Trophoblast cell (in vitro differentiated cells and primary cell): ENCODE measurements at regions not wholly inside any gene's neighbourhood (a gene's known extent, or its start where the extent isn't known, plus 50 kb on each side); places are given as distances from the start of the nearest gene placed in this dataset.
A peak's percentile ranks its signal among the peaks of the same experiment; 100 is the strongest.

ENCODE experiments used
- DNase-seq, 2 donors: peaks; one replicate each; pipeline ENCODE4 v3.0.0-alpha.2; 2016
- H2AFZ ChIP-seq: 2 replicates; pipeline ENCODE4 v1.6.1; 2013; ENCODE audit warnings: low read length, moderate library complexity, mild to moderate bottlenecking; ENCODE audit not compliant: insufficient read depth, poor library complexity
- H2AK5ac ChIP-seq: 2 replicates; pipeline ENCODE4 v1.6.1; 2013; ENCODE audit warnings: mild to moderate bottlenecking, low read length
- H2BK120ac ChIP-seq: 2 replicates; pipeline ENCODE4 v1.6.1; 2013; ENCODE audit warnings: low read length, mild to moderate bottlenecking, moderate library complexity; ENCODE audit not compliant: insufficient read depth, poor library complexity
- H2BK12ac ChIP-seq: 2 replicates; pipeline ENCODE4 v1.6.1; 2013; ENCODE audit warnings: mild to moderate bottlenecking, low read length, moderate library complexity
- H2BK5ac ChIP-seq: 2 replicates; pipeline ENCODE4 v1.6.1; 2013; ENCODE audit warnings: low read length, low read depth, moderate library complexity, mild to moderate bottlenecking; ENCODE audit not compliant: poor library complexity
- H3K14ac ChIP-seq: 2 replicates; pipeline ENCODE4 v1.6.1; 2013; ENCODE audit warnings: mild to moderate bottlenecking, low read length
- H3K18ac ChIP-seq: 2 replicates; pipeline ENCODE4 v1.6.1; 2013; ENCODE audit warnings: mild to moderate bottlenecking, low read length
- H3K23ac ChIP-seq: 2 replicates; pipeline ENCODE4 v1.6.1; 2013; ENCODE audit warnings: low read length
- H3K27ac ChIP-seq: 2 replicates; pipeline ENCODE4 v1.5.1; 2013; ENCODE audit warnings: low read depth, mild to moderate bottlenecking, inconsistent platforms, low read length, moderate library complexity
- H3K27me3 ChIP-seq: 2 replicates; pipeline ENCODE4 v1.6.1; 2013; ENCODE audit warnings: inconsistent platforms, mild to moderate bottlenecking, low read length, moderate library complexity; ENCODE audit not compliant: insufficient read depth
- H3K36me3 ChIP-seq, 2 experiments: 1 replicate in 1 of 2; 2 replicates in 1 of 2; pipeline ENCODE4 v1.6.1; 2013; ENCODE audit warnings: low read length in 2 of 2, mild to moderate bottlenecking in 2 of 2, moderate library complexity in 1 of 2; ENCODE audit not compliant: insufficient read depth in 2 of 2, control insufficient read depth in 1 of 2
- H3K4ac ChIP-seq: 2 replicates; pipeline ENCODE4 v1.6.1; 2013; ENCODE audit warnings: low read depth, mild to moderate bottlenecking, low read length, moderate library complexity
- H3K4me1 ChIP-seq, 2 experiments: 1 replicate in 1 of 2; 2 replicates in 1 of 2; pipeline ENCODE4 v1.6.1; 2013; ENCODE audit warnings: low read length in 2 of 2, mild to moderate bottlenecking in 2 of 2, moderate library complexity in 1 of 2; ENCODE audit not compliant: insufficient read depth in 2 of 2, control insufficient read depth in 1 of 2
- H3K4me2 ChIP-seq: 2 replicates; pipeline ENCODE4 v1.6.1; 2013; ENCODE audit warnings: inconsistent platforms, mild to moderate bottlenecking, low read length, moderate library complexity
- H3K4me3 ChIP-seq: 2 replicates; pipeline ENCODE4 v1.5.1; 2013; ENCODE audit warnings: mild to moderate bottlenecking, low read depth, low read length, inconsistent platforms
- H3K79me1 ChIP-seq: one replicate; pipeline ENCODE4 v1.6.1; 2013; ENCODE audit warnings: low read length
- H3K79me2 ChIP-seq: 2 replicates; pipeline ENCODE4 v1.6.1; 2013; ENCODE audit warnings: low read length, mild to moderate bottlenecking; ENCODE audit not compliant: control insufficient read depth, insufficient read depth, poor library complexity
- H3K9ac ChIP-seq: 2 replicates; pipeline ENCODE4 v1.6.1; 2013; ENCODE audit warnings: mild to moderate bottlenecking, low read length
- H3K9me3 ChIP-seq: 2 replicates; pipeline ENCODE4 v1.6.1; 2013; ENCODE audit warnings: low read depth, mild to moderate bottlenecking, control low read depth, inconsistent platforms, low read length; ENCODE audit not compliant: insufficient read depth
- H4K12ac ChIP-seq: 2 replicates; pipeline ENCODE4 v1.6.1; 2013; ENCODE audit warnings: low read depth, mild to moderate bottlenecking, low read length, moderate library complexity
- H4K8ac ChIP-seq: 2 replicates; pipeline ENCODE4 v1.6.1; 2013; ENCODE audit warnings: low read depth, mild to moderate bottlenecking, low read length, moderate library complexity
- H4K91ac ChIP-seq: one replicate; pipeline ENCODE4 v1.6.1; 2013; ENCODE audit warnings: low read depth, mild to moderate bottlenecking, low read length, moderate library complexity
- WGBS: extraction: QIAGEN DNeasy Blood & Tissue Kit; methylation state at CpG from one replicate; pipeline ENCODE4 v1.1.7; 2013; ENCODE audit warnings: missing lambda C conversion rate; ENCODE audit not compliant: insufficient read length, insufficient coverage; ENCODE audit errors: extremely low coverage; 5-methylcytosine and 5-hydroxymethylcytosine counted together

DNA sequence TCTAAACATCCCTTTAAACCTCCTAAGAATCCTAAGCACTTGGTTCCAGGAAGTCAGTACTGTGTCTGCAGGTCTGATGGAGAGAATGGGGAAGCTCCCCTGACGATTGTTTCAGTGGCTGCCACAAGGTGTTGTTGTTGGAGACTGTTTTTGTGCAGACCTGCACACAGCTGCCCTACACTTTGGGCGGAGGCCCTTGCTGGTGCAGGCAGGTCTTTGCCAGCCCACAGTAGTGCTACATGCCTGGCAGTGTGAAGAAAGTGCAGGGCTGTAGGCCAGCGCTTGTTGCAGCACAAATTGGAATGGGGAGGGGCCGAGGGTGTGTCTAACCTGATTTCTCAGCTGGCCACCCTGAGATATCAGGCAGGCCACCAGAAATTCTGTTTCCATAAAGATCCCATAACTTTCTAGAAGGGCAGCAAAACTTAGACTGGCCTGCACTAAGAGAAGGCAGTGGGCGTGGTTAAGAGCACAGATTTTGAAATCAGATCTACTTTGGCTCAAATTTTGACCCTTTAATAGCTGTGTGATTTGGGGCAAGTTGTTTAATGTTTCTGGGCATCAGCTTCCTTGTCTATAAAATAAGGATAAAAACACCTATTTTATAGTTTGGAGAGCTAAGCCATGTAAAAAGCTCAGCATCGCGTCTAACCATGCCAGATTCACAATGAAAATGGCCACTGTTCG, 83.7 kb upstream of the SLC1A4 start:
- Histone ChIP-seq H3K14ac (no peak overlapping the region), H2BK12ac (no peak overlapping the region), H3K4me2 (no peak overlapping the region), H4K8ac (no peak overlapping the region), H3K36me3 (no peaks in the 10 kb centered on the region), H3K4me3 (no peak overlapping the region), H3K79me1 (no peaks in the 10 kb centered on the region), H3K9me3 (no peaks in the 10 kb centered on the region), H3K18ac (no peak overlapping the region), H3K27me3 (no peaks in the 10 kb centered on the region), H3K27ac (no peak overlapping the region), H3K79me2 (no peaks in the 10 kb centered on the region), H4K91ac (no peak overlapping the region), H3K4me1 (no peaks in the 10 kb centered on the region), H3K4ac (no peak overlapping the region), H2BK5ac (no peak overlapping the region), H2AK5ac (no peak overlapping the region), H3K23ac (no peak overlapping the region), H2BK120ac (no peak overlapping the region), H2AFZ (no peak overlapping the region), H4K12ac (no peak overlapping the region), H3K9ac (no peak overlapping the region)
- peak in 1 of 2 donors; percentile 58 for DNase-seq
- WGBS = no CpG with 5 or more reads among the region's 8 CpGs

DNA sequence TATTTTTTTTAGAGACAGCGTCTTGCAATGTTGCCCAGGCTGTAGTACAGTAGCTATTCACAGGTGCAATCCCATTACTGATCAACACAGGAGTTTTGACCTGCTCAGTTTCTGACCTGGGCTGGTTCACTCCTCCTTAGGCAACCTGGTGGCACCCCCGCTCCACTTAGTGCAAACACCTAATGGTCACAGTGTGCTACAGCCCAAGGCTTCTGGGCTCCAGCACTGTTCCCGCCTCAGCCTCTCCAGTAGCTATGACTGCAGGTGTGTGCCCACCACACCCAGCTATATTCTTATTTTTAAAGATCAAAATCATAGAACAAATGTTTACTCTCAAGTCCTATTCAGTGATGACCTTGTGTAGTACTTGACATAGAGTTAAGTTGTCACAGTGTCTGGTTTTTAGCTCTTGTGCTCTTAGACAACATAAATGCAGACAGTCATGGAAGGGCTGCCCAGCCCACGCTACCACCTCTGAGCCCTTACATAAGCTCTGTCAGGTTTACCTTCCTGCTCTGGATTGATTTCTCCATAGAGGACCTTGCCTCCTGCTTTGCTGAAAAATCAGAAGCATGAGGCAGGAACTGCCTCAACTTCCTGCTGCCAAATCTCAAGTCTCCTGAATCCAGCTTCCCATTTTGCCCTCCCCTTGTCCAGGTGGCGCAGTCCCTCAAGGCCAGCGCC, 82.2 kb upstream of the SLC1A4 start:
- no peak overlapping the region for H3K18ac ChIP-seq
- no peak overlapping the region for H3K14ac ChIP-seq
- no peak overlapping the region for H3K4me3 ChIP-seq
- H3K79me2 ChIP-seq = no peaks in the 10 kb centered on the region
- no peak overlapping the region for H2AK5ac ChIP-seq
- H3K4ac ChIP-seq = no peak overlapping the region
- no peak overlapping the region for H3K4me2 ChIP-seq
- WGBS = no CpG with 5 or more reads among the region's 6 CpGs
- H3K79me1 ChIP-seq = no peaks in the 10 kb centered on the region
- no peak overlapping the region for H2BK12ac ChIP-seq
- H3K23ac ChIP-seq = no peak overlapping the region
- H4K8ac ChIP-seq = no peak overlapping the region
- no peak for DNase-seq
- no peak overlapping the region for H3K27ac ChIP-seq
- H2AFZ ChIP-seq = no peak overlapping the region
- no peaks in the 10 kb centered on the region for H3K4me1 ChIP-seq
- H2BK5ac ChIP-seq = no peak overlapping the region
- no peak overlapping the region for H3K9ac ChIP-seq
- no peaks in the 10 kb centered on the region for H3K27me3 ChIP-seq
- H2BK120ac ChIP-seq = no peak overlapping the region
- H3K36me3 ChIP-seq = no peaks in the 10 kb centered on the region
- no peak overlapping the region for H4K91ac ChIP-seq
- H3K9me3 ChIP-seq = no peaks in the 10 kb centered on the region
- no peak overlapping the region for H4K12ac ChIP-seq

DNA sequence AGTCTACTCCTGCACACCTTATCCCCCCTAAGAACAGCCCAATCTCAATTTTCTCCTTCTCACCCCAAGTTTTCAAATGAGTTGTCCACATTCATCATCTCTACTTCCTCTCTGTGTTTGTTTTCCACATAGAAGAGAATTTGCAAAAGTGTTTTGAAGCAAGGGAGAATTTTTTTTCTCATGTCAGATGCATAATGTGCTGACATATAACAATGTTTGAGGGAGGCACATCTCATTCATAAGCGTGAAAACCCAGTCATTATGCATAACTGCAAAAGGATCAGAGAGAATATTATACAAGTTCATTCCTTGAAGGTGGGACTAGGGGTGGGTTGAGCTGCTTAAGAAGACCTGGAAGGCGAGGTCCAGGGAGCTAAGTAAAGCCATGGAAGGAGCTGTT, 80.8 kb upstream of the SLC1A4 start:
- Histone ChIP-seq H3K27ac (no peak overlapping the region), H3K79me1 (no peaks in the 10 kb centered on the region), H3K18ac (no peak overlapping the region), H4K12ac (peak overlapping the region; percentile 10), H3K23ac (no peak overlapping the region), H3K4me3 (no peak overlapping the region), H3K14ac (no peak overlapping the region), H2BK120ac (no peak overlapping the region), H3K27me3 (no peaks in the 10 kb centered on the region), H3K79me2 (no peaks in the 10 kb centered on the region), H3K9ac (no peak overlapping the region), H2BK12ac (no peak overlapping the region), H3K9me3 (no peaks in the 10 kb centered on the region), H3K4me2 (no peak overlapping the region), H4K91ac (no peak overlapping the region), H3K4ac (no peak overlapping the region), H2AK5ac (no peak overlapping the region), H2AFZ (no peak overlapping the region), H4K8ac (no peak overlapping the region), H3K36me3 (no peaks in the 10 kb centered on the region), H2BK5ac (no peak overlapping the region), H3K4me1 (no peaks in the 10 kb centered on the region)
- no CpG with 5 or more reads among the region's 2 CpGs for WGBS
- DNase-seq = no peak

- Histone ChIP-seq H3K36me3 (no peaks in the 10 kb centered on the region), H3K14ac (no peak overlapping the region), H3K27me3 (no peaks in the 10 kb centered on the region), H3K18ac (no peak overlapping the region), H3K9me3 (no peaks in the 10 kb centered on the region), H3K79me1 (no peaks in the 10 kb centered on the region), H3K79me2 (no peaks in the 10 kb centered on the region), H4K12ac (no peak overlapping the region), H3K4me2 (no peak overlapping the region), H3K27ac (no peak overlapping the region), H2BK12ac (no peak overlapping the region), H3K9ac (no peak overlapping the region), H2AFZ (no peak overlapping the region), H2BK5ac (no peak overlapping the region), H3K23ac (no peak overlapping the region), H3K4me3 (no peak overlapping the region), H4K8ac (no peak overlapping the region), H2BK120ac (no peak overlapping the region), H2AK5ac (no peak overlapping the region), H3K4ac (no peak overlapping the region), H4K91ac (no peak overlapping the region), H3K4me1 (no peaks in the 10 kb centered on the region)
- WGBS = no CpG with 5 or more reads among the region's 4 CpGs
- no peak for DNase-seq
These were observed 78.7 kb upstream of the SLC1A4 start for GRCh38 chr2:64910523-64910922.
